CD4-positive, alpha-beta T cell treated with Interleukin-4 for 4 hours (primary cell): ENCODE measurements at regions not wholly inside any gene's neighbourhood (a gene's known extent, or its start where the extent isn't known, plus 50 kb on each side); places are given as distances from the start of the nearest gene placed in this dataset.

Experiments
- DNase-seq: peaks from one replicate; pipeline ENCODE4 v3.0.0-alpha.2; 2020

- DNase-seq: no peak
Measured at GRCh38 chr10:33066558-33067236, 108.7 kb upstream of the ITGB1 start.

DNA sequence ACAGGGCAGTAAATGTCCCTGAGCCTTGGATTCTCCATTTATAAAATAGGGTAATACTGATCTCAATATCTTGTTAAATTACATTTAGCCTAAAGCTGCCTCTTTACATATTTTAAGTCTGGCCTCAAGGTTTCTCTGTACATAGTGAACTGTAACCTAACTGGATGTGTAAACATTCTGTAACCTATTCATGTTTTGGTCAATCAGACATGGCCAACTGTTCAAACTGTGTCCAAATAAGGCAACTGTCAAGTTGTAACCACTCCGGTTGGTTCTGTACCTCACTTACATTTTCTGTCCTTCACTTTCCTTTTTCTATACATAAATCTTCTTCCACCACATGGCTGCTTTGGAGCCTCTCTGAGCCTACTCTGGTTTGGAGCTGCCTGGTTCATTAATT lies 107.1 kb upstream of the ITGB1 start:
- no peak for DNase-seq

DNA sequence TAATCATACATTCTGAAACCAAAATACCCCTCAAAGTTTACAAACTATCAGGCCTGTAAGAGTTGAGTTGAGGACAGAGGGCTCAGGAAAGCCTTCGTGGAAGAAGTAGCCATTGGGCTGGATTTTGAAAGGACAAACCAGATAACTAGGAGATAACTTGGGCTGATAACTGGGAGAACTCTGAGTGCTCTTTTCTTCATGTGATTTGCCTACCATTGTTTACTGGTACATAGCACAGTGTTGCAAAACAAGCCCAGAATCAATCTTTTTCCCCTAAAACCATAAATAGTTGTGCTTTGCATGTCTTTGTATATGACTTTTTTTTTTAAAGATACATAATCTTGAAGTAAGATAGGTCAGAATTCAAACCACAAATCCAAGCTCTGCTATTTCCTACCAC lies 106.7 kb upstream of the ITGB1 start:
- no peak for DNase-seq

GRCh38 chr10:33057620-33058019 lies 99.6 kb upstream of the ITGB1 start:
- DNase-seq: no peak

- no peak for DNase-seq
Measured at GRCh38 chr10:33056828-33057596, 99.0 kb upstream of the ITGB1 start.

GRCh38 chr10:33055625-33056024 lies 97.6 kb upstream of the ITGB1 start:
- DNase-seq: no peak

- DNase-seq: no peak
Measured at GRCh38 chr10:33052915-33053810, 95.1 kb upstream of the ITGB1 start.

- no peak for DNase-seq
Measured at GRCh38 chr10:33052263-33052875, 94.3 kb upstream of the ITGB1 start.

- DNase-seq: peak; percentile 54
Measured at GRCh38 chr10:33049963-33050920, 92.2 kb upstream of the ITGB1 start.

GRCh38 chr10:33048223-33048622 lies 90.2 kb upstream of the ITGB1 start:
- DNase-seq: no peak

DNA sequence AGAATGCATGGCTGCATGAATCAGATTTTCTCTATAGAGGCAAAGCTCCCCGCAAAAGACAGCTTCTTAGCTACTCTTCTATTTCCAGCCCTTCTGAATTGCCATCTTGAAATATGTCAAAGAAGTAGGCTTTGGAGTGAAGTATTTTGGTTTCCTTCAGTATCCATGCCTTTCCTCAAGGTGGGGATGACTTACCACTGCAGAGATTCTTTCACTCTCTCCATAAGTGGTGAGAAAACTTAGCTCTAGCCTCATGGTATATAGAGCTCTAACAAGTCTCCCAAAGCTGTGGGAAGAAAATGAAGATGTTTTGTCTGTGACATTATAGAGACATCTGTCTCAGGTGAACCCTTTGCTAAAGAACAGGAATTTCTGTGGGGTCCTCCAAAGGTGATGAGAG lies 89.6 kb upstream of the ITGB1 start:
- DNase-seq: no peak

- DNase-seq: no peak
Measured at GRCh38 chr10:33046792-33047191, 88.8 kb upstream of the ITGB1 start.

DNA sequence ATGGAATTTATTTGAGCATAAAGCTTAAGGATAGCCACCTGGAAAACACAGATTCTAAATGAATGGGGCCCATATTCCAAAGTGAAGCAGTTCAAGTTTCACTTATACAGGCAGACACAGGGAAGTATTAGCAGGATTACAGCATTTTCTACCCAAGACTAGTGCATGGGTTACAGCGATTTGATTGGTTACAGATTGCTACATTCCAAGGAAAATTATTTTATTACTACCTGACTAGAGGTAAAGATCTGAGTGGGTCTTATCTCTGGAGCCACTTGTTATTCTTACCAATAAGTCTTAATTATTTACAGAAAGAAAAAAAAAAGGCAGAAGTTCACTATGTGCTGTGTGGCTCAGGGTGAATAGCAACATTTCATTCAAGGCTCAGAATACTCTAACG lies 87.4 kb upstream of the ITGB1 start:
- DNase-seq: no peak

GRCh38 chr10:33042565-33042964 lies 84.5 kb upstream of the ITGB1 start:
- no peak for DNase-seq

DNA sequence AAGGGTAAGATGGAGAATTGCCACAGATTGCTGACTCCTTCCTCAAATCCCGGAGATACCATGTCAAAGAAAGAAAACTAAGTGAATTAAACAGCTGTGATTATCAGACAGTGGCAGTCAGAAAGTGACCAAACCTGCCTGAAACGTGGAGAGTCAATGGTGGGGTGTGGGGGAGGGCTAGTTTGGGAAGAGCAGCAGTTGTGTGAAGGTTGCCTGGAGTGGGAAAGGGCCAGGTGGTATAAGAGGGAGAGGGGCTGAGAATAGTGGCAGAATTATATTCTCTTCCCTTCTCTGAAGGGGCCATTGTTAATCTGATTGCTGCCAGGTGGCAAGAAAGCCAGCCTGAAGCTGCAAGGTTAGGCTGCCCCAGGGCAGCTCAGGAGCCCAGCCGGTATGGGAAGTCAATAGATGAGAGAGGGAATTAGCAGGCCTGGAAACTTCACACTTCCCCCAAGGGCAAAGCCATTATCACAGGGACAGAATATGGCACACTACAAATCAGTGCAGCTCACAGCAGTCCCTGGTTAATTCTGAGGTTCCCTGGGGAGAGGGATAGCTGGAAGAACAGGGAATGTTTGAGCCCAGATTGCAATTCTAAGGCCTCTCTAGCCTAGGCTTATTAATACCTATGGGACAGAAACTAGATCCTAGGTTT lies 83.9 kb upstream of the ITGB1 start:
- DNase-seq: no peak

GRCh38 chr10:33040436-33040835 lies 82.4 kb upstream of the ITGB1 start:
- no peak for DNase-seq

- DNase-seq: no peak
Measured at GRCh38 chr10:33039181-33039580, 81.2 kb upstream of the ITGB1 start.

DNA sequence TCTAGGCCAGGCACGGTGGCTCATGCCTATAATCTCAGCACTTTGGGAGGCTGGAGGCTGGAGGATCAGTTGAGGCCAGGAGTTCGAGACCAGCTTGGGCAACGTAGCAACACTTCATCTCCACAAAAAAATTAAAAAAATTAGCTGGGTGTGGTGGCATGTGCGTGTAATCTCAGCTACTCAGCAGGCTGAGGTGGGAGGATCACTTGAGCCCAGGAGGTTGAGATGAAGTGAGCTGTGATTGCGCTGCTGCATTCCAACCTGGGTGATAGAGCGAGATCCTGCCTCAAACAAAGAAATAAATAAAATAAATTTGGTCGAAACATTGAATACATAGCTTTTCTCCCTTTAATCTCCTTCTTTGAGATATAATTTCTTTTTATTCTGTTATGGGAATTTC lies 80.6 kb upstream of the ITGB1 start:
- no peak for DNase-seq

DNA sequence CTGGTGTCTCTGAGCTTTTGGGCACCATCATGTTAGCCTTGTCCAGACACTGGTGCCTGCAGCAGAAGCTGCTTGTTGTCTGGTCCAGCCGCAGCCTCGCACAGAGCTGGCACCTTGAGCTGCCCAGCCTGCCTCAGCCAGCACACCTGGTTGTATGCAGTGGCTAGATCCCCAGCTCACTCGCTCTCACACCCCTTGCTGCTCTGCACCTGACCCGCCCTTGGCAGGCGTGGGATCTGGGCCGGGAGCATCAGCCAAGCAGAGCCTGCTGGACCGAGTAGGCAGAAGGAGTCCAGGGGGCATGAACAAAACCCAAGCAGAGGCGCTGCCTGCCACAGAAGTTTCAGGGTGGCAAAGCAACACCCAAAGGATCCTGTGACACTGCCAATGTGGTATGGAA lies 79.7 kb upstream of the ITGB1 start:
- DNase-seq: no peak

GRCh38 chr10:33036670-33037069 lies 78.6 kb upstream of the ITGB1 start:
- no peak for DNase-seq

- no peak for DNase-seq
Measured at GRCh38 chr10:33035411-33035810, 77.4 kb upstream of the ITGB1 start.
